HEK293 (cell line): ENCODE measurements at regions not wholly inside any gene's neighbourhood (a gene's known extent, or its start where the extent isn't known, plus 50 kb on each side); places are given as distances from the start of the nearest gene placed in this dataset.

Experiments used
- FEZF1 ChIP-seq: fragments of 450-650 bp; formaldehyde crosslinking; IDR thresholded peaks from 2 replicates; pipeline ENCODE4 v1.5.1; 2016; ENCODE audit warnings: missing biosample characterization, missing genetic modification characterization
- GLI4 ChIP-seq: fragments of 450-650 bp; formaldehyde crosslinking; IDR thresholded peaks from 2 replicates; pipeline ENCODE4 v1.5.1; 2016; ENCODE audit warnings: missing biosample characterization, missing genetic modification characterization
- HOXD13 ChIP-seq: sonication (generic); formaldehyde crosslinking; IDR thresholded peaks from 2 replicates; pipeline ENCODE4 v1.8.0; 2022; ENCODE audit warnings: missing genetic modification reagents, borderline replicate concordance
- IKZF3 ChIP-seq: fragments of 450-650 bp; IDR thresholded peaks from 2 replicates; pipeline ENCODE4 v1.5.0; 2018; ENCODE audit warnings: missing biosample characterization, mild to moderate bottlenecking, missing genetic modification characterization, moderate library complexity
- KLF1 ChIP-seq: fragments of 450-650 bp; formaldehyde crosslinking; IDR thresholded peaks from 2 replicates; pipeline ENCODE4 v1.5.1; 2016; ENCODE audit warnings: missing biosample characterization, missing genetic modification characterization
- KLF10 ChIP-seq: fragments of 450-650 bp; IDR thresholded peaks from 2 replicates; pipeline ENCODE4 v1.5.1; 2018; ENCODE audit warnings: missing biosample characterization, mild to moderate bottlenecking, missing genetic modification characterization
- KLF16 ChIP-seq: fragments of 450-650 bp; formaldehyde crosslinking; IDR thresholded peaks from 2 replicates; pipeline ENCODE4 v1.5.1; 2017; ENCODE audit warnings: missing biosample characterization, missing genetic modification characterization
- MYNN ChIP-seq: fragments of 450-650 bp; formaldehyde crosslinking; IDR thresholded peaks from 2 replicates; pipeline ENCODE4 v1.5.1; 2016; ENCODE audit warnings: missing biosample characterization, missing genetic modification characterization, borderline replicate concordance
- PRDM1 ChIP-seq: fragments of 450-650 bp; formaldehyde crosslinking; IDR thresholded peaks from 2 replicates; pipeline ENCODE4; 2016; ENCODE audit warnings: missing biosample characterization, missing genetic modification characterization
- SCRT2 ChIP-seq: fragments of 450-650 bp; formaldehyde crosslinking; IDR thresholded peaks from 2 replicates; pipeline ENCODE4 v1.5.1; 2016; ENCODE audit warnings: missing biosample characterization, missing genetic modification characterization
- SP7 ChIP-seq: fragments of 450-650 bp; formaldehyde crosslinking; IDR thresholded peaks from 2 replicates; pipeline ENCODE4 v1.5.1; 2016; ENCODE audit warnings: missing biosample characterization, missing genetic modification characterization
- ZBTB8A ChIP-seq: fragments of 450-650 bp; formaldehyde crosslinking; IDR thresholded peaks from 2 replicates; pipeline ENCODE4 v1.5.1; 2016; ENCODE audit warnings: missing biosample characterization, missing genetic modification characterization
- ZNF114 ChIP-seq: fragments of 450-650 bp; formaldehyde crosslinking; IDR thresholded peaks from 2 replicates; pipeline ENCODE4 v1.5.0; 2017; ENCODE audit warnings: missing biosample characterization, missing genetic modification characterization
- ZNF132 ChIP-seq: fragments of 450-650 bp; formaldehyde crosslinking; IDR thresholded peaks from 2 replicates; pipeline ENCODE4 v1.5.1; 2017; ENCODE audit warnings: missing biosample characterization, missing genetic modification characterization, borderline replicate concordance
- ZNF133 ChIP-seq: fragments of 450-650 bp; formaldehyde crosslinking; IDR thresholded peaks from 2 replicates; pipeline ENCODE4 v1.5.1; 2016; ENCODE audit warnings: missing biosample characterization, missing genetic modification characterization
- ZNF146 ChIP-seq: fragments of 450-650 bp; formaldehyde crosslinking; IDR thresholded peaks from 2 replicates; pipeline ENCODE4 v1.5.1; 2016; ENCODE audit warnings: missing biosample characterization, missing genetic modification characterization
- ZNF157 ChIP-seq: fragments of 450-650 bp; formaldehyde crosslinking; IDR thresholded peaks from 2 replicates; pipeline ENCODE4 v1.5.1; 2016; ENCODE audit warnings: missing biosample characterization, missing genetic modification characterization
- ZNF175 ChIP-seq: fragments of 450-650 bp; formaldehyde crosslinking; IDR thresholded peaks from 2 replicates; pipeline ENCODE4 v1.5.1; 2016; ENCODE audit warnings: missing biosample characterization, missing genetic modification characterization
- ZNF19 ChIP-seq: fragments of 450-650 bp; formaldehyde crosslinking; IDR thresholded peaks from 2 replicates; pipeline ENCODE4; 2016; ENCODE audit warnings: missing biosample characterization, missing genetic modification characterization, low read depth
- ZNF335 ChIP-seq: fragments of 450-650 bp; formaldehyde crosslinking; conservative IDR thresholded peaks from 2 replicates; pipeline ENCODE4 v1.5.1; 2016; ENCODE audit warnings: missing biosample characterization, missing genetic modification characterization
- ZNF416 ChIP-seq: fragments of 450-650 bp; formaldehyde crosslinking; IDR thresholded peaks from 2 replicates; pipeline ENCODE4 v1.5.1; 2016; ENCODE audit warnings: missing biosample characterization, missing genetic modification characterization
- ZNF48 ChIP-seq: fragments of 450-650 bp; formaldehyde crosslinking; IDR thresholded peaks from 2 replicates; pipeline ENCODE4 v1.5.1; 2016; ENCODE audit warnings: missing biosample characterization, missing genetic modification characterization
- ZNF530 ChIP-seq: fragments of 450-650 bp; formaldehyde crosslinking; IDR thresholded peaks from 2 replicates; pipeline ENCODE4 v1.5.1; 2016; ENCODE audit warnings: low read depth, missing biosample characterization, missing genetic modification characterization
- ZNF544 ChIP-seq: fragments of 450-650 bp; formaldehyde crosslinking; IDR thresholded peaks from 2 replicates; pipeline ENCODE4 v1.5.0; 2017; ENCODE audit warnings: missing biosample characterization, missing genetic modification characterization
- ZNF626 ChIP-seq: fragments of 450-650 bp; sonication (Bioruptor Pico); formaldehyde crosslinking; IDR thresholded peaks from 2 replicates; pipeline ENCODE4 v1.5.1; 2018; ENCODE audit warnings: missing biosample characterization, missing genetic modification characterization, inconsistent platforms
- ZNF677 ChIP-seq: fragments of 450-650 bp; IDR thresholded peaks from 2 replicates; pipeline ENCODE4 v1.5.0; 2018; ENCODE audit warnings: missing biosample characterization, mild to moderate bottlenecking, missing genetic modification characterization, moderate library complexity
- ZNF707 ChIP-seq: fragments of 450-650 bp; formaldehyde crosslinking; IDR thresholded peaks from 2 replicates; pipeline ENCODE4 v1.5.1; 2016; ENCODE audit warnings: missing biosample characterization, missing genetic modification characterization
- ZNF768 ChIP-seq: fragments of 450-650 bp; formaldehyde crosslinking; IDR thresholded peaks from 2 replicates; pipeline ENCODE4 v1.5.1; 2018; ENCODE audit warnings: missing biosample characterization, mild to moderate bottlenecking, missing genetic modification characterization
- ZSCAN18 ChIP-seq: fragments of 450-650 bp; formaldehyde crosslinking; IDR thresholded peaks from 2 replicates; pipeline ENCODE4 v1.5.1; 2016; ENCODE audit warnings: missing biosample characterization, missing genetic modification characterization
- TF ChIP-seq, protein P1 (sequence below): fragments of 450-650 bp; formaldehyde crosslinking; IDR thresholded peaks from 2 replicates; pipeline ENCODE4 v1.5.1; 2016; ENCODE audit warnings: missing biosample characterization, missing genetic modification characterization, low read depth
- TF ChIP-seq, protein P2 (sequence below): fragments of 450-650 bp; formaldehyde crosslinking; IDR thresholded peaks from 2 replicates; pipeline ENCODE4 v1.5.1; 2016; ENCODE audit warnings: missing biosample characterization, missing genetic modification characterization
- TF ChIP-seq, protein P3 (sequence below): fragments of 450-650 bp; formaldehyde crosslinking; IDR thresholded peaks from 2 replicates; pipeline ENCODE4 v1.5.1; 2016; ENCODE audit warnings: missing biosample characterization, missing genetic modification characterization
- TF ChIP-seq, protein P4 (sequence below): fragments of 450-650 bp; formaldehyde crosslinking; IDR thresholded peaks from 2 replicates; pipeline ENCODE4 v1.5.1; 2016; ENCODE audit warnings: missing biosample characterization, missing genetic modification characterization
- TF ChIP-seq, protein P5 (sequence below): fragments of 450-650 bp; formaldehyde crosslinking; IDR thresholded peaks from 2 replicates; pipeline ENCODE4 v1.5.1; 2016; ENCODE audit warnings: missing biosample characterization, missing genetic modification characterization

GRCh38 chr2:38440655-38441054 is 63.6 kb upstream of the ATL2 start (continued):
- TF ChIP-seq, protein P1, sequence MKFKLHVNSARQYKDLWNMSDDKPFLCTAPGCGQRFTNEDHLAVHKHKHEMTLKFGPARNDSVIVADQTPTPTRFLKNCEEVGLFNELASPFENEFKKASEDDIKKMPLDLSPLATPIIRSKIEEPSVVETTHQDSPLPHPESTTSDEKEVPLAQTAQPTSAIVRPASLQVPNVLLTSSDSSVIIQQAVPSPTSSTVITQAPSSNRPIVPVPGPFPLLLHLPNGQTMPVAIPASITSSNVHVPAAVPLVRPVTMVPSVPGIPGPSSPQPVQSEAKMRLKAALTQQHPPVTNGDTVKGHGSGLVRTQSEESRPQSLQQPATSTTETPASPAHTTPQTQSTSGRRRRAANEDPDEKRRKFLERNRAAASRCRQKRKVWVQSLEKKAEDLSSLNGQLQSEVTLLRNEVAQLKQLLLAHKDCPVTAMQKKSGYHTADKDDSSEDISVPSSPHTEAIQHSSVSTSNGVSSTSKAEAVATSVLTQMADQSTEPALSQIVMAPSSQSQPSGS (tag by site-specific recombination), result peak; percentile 64
- TF ChIP-seq, protein P2, sequence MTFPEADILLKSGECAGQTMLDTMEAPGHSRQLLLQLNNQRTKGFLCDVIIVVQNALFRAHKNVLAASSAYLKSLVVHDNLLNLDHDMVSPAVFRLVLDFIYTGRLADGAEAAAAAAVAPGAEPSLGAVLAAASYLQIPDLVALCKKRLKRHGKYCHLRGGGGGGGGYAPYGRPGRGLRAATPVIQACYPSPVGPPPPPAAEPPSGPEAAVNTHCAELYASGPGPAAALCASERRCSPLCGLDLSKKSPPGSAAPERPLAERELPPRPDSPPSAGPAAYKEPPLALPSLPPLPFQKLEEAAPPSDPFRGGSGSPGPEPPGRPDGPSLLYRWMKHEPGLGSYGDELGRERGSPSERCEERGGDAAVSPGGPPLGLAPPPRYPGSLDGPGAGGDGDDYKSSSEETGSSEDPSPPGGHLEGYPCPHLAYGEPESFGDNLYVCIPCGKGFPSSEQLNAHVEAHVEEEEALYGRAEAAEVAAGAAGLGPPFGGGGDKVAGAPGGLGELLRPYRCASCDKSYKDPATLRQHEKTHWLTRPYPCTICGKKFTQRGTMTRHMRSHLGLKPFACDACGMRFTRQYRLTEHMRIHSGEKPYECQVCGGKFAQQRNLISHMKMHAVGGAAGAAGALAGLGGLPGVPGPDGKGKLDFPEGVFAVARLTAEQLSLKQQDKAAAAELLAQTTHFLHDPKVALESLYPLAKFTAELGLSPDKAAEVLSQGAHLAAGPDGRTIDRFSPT (tag by site-specific recombination), result no peak
- TF ChIP-seq ZNF133 (no peak), ZNF416 (tag by site-specific recombination) (no peak), ZBTB8A (tag by site-specific recombination) (peak; percentile 77), FEZF1 (tag by site-specific recombination) (peak; percentile 99), ZNF707 (tag by site-specific recombination) (no peak), KLF10 (peak; percentile 70), ZNF132 (tag by site-specific recombination) (no peak), ZNF335 (peak; percentile 32; the same call in 1 of the 2 replicates), ZNF114 (tag by site-specific recombination) (no peak), ZNF146 (no peak), SCRT2 (tag by site-specific recombination) (peak; percentile 58; the same call in 1 of the 2 replicates), KLF1 (tag by site-specific recombination) (no peak), ZNF626 (tag by site-specific recombination) (no peak), ZNF768 (tag by site-specific recombination) (no peak), GLI4 (no peak), IKZF3 (tag by site-specific recombination) (peak; percentile 97), ZNF544 (tag by site-specific recombination) (no peak), ZNF677 (tag by site-specific recombination) (no peak), ZNF19 (tag by site-specific recombination) (no peak), ZNF530 (no peak), ZNF157 (tag by site-specific recombination) (no peak), SP7 (tag by site-specific recombination) (peak; percentile 83), PRDM1 (tag by site-specific recombination) (no peak), MYNN (tag by site-specific recombination) (no peak), ZSCAN18 (tag by site-specific recombination) (no peak), HOXD13 (CRISPR knock-in tag) (no peak), KLF16 (tag by site-specific recombination) (0 out of 2 replicates have a peak, but pooled peaks have one; percentile 33), ZNF175 (tag by site-specific recombination) (no peak), ZNF48 (tag by site-specific recombination) (no peak)
- TF ChIP-seq, protein P3, sequence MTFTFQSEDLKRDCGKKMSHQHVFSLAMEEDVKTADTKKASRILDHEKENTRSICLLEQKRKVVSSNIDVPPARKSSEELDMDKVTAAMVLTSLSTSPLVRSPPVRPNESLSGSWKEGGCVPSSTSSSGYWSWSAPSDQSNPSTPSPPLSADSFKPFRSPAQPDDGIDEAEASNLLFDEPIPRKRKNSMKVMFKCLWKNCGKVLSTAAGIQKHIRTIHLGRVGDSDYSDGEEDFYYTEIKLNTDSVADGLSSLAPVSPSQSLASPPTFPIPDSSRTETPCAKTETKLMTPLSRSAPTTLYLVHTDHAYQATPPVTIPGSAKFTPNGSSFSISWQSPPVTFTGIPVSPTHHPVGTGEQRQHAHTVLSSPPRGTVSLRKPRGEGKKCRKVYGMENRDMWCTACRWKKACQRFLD (tag by site-specific recombination), result no peak
- TF ChIP-seq, protein P4, sequence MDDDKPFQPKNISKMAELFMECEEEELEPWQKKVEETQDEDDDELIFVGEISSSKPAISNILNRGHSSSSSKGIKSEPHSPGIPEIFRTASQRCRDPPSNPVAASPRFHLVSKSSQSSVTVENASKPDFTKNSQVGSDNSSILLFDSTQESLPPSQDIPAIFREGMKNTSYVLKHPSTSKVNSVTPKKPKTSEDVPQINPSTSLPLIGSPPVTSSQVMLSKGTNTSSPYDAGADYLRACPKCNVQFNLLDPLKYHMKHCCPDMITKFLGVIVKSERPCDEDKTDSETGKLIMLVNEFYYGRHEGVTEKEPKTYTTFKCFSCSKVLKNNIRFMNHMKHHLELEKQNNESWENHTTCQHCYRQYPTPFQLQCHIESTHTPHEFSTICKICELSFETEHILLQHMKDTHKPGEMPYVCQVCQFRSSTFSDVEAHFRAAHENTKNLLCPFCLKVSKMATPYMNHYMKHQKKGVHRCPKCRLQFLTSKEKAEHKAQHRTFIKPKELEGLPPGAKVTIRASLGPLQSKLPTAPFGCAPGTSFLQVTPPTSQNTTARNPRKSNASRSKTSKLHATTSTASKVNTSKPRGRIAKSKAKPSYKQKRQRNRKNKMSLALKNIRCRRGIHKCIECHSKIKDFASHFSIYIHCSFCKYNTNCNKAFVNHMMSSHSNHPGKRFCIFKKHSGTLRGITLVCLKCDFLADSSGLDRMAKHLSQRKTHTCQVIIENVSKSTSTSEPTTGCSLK (tag by site-specific recombination), result no peak
- TF ChIP-seq, protein P5, sequence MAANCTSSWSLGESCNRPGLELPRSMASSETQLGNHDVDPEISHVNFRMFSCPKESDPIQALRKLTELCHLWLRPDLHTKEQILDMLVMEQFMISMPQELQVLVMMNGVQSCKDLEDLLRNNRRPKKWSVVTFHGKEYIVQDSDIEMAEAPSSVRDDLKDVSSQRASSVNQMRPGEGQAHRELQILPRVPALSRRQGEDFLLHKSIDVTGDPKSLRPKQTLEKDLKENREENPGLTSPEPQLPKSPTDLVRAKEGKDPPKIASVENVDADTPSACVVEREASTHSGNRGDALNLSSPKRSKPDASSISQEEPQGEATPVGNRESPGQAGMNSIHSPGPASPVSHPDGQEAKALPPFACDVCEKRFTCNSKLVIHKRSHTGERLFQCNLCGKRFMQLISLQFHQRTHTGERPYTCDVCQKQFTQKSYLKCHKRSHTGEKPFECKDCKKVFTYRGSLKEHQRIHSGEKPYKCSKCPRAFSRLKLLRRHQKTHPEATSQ (tag by site-specific recombination), result no peak
